ENCODE measurements at regions not wholly inside any gene's neighbourhood (a gene's known extent, or its start where the extent isn't known, plus 50 kb on each side); places are given as distances from the start of the nearest gene placed in this dataset.

DNA sequence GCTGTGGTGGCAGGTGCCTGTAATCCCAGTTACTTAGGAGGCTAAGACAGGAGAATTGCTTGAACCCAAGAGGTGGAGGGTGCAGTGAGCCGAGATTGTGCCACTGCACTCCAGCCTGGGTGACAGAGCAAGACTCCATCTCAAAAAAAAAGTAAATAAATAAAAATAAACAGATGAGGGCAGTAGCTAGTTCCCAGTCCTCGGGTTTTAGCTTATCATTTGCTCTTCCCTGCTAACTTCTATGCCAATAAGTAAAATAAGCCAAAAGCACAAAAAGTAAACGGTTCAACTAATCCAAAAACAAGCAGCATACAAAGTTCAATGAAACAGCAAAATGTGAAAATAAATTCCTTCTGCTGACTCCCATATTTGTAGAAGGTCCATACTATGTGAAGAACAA, 133.0 kb upstream of the TMCC3 start:
- TF ChIP-seq CTCF (IDR thresholded peaks at IDR 0.05) = no peak
- TF ChIP-seq POLR2AphosphoS5 (IDR thresholded peaks at IDR 0.05) = no peak
- no peak for TF ChIP-seq POLR2A (IDR thresholded peaks at IDR 0.05)
